PC-9 (cell line): ENCODE measurements at regions not wholly inside any gene's neighbourhood (a gene's known extent, or its start where the extent isn't known, plus 50 kb on each side); places are given as distances from the start of the nearest gene placed in this dataset.

Experiments used
- BruUV-seq: library from RNA; stranded (reverse); fragments of 400-500 nt; replicated peaks from 2 replicates; lab custom pipeline; 2021; lab: Mats Ljungman, UMichigan
- CTCF ChIA-PET: fragments of 300-600 bp; sonication (Branson Sonifier 250); formaldehyde crosslinking; loops from one replicate; lab custom pipeline; 2022; ENCODE audit warnings: antibody characterized with exemption; lab: Charles Lee
- POLR2A ChIA-PET: fragments of 300-600 bp; sonication (Branson Sonifier 250); formaldehyde crosslinking; loops from one replicate; lab custom pipeline; 2022; ENCODE audit warnings: antibody characterized with exemption; ENCODE audit not compliant: unreplicated experiment; lab: Charles Lee
- DNase-seq, 2 experiments: peaks; one replicate each; pipeline versions ENCODE4 v3.0.0 to v3.0.0-alpha.2; 2015 to 2022; ENCODE audit warnings: mixed read lengths in 1 of 2
- H2AFZ ChIP-seq: fragments of 200-600 bp; sonication (generic); 2 replicates; pipeline ENCODE4 v1.8.1; 2017; ENCODE audit warnings: antibody characterized with exemption
- H3F3A ChIP-seq: fragments of 200-600 bp; sonication (generic); 2 replicates; pipeline ENCODE4 v1.8.1; 2017; ENCODE audit warnings: antibody characterized with exemption, mild to moderate bottlenecking, low read depth; ENCODE audit not compliant: insufficient read depth
- H3K27ac ChIP-seq: fragments of 200-600 bp; sonication (generic); 2 replicates; pipeline ENCODE4 v1.6.1; 2016; ENCODE audit warnings: mixed run types
- H3K27me3 ChIP-seq: fragments of 200-600 bp; sonication (generic); 2 replicates; pipeline ENCODE4 v1.6.1; 2016; ENCODE audit warnings: low read depth, mixed run types; ENCODE audit not compliant: insufficient read depth
- H3K36me3 ChIP-seq: fragments of 200-600 bp; sonication (generic); 2 replicates; pipeline ENCODE4 v1.6.1; 2016; ENCODE audit warnings: low read depth, mixed run types
- H3K4me1 ChIP-seq: fragments of 200-600 bp; sonication (generic); replicated peaks from 2 replicates; pipeline ENCODE4 v1.6.1; 2016; ENCODE audit warnings: mixed run types; ENCODE audit not compliant: insufficient read depth
- H3K4me2 ChIP-seq: fragments of 200-600 bp; sonication (generic); 2 replicates; pipeline ENCODE4 v1.6.1; 2017; ENCODE audit warnings: mixed run types
- H3K4me3 ChIP-seq: fragments of 200-600 bp; sonication (generic); 2 replicates; pipeline ENCODE4 v1.6.1; 2016; ENCODE audit warnings: mixed run types
- H3K79me2 ChIP-seq: fragments of 200-600 bp; sonication (generic); 2 replicates; pipeline ENCODE4 v1.6.1; 2017; ENCODE audit warnings: low read depth, mixed run types
- H3K9me2 ChIP-seq: fragments of 200-600 bp; sonication (generic); 2 replicates; pipeline ENCODE4 v1.8.1; 2017; ENCODE audit warnings: mild to moderate bottlenecking; ENCODE audit not compliant: insufficient read depth
- H3K9me3 ChIP-seq: fragments of 200-600 bp; sonication (generic); 2 replicates; pipeline ENCODE4 v1.8.1; 2016; ENCODE audit warnings: low read depth; ENCODE audit not compliant: insufficient read depth
- H4K20me1 ChIP-seq: fragments of 200-600 bp; sonication (generic); 2 replicates; pipeline ENCODE4 v1.8.1; 2017; ENCODE audit not compliant: insufficient read depth
- EZH2 ChIP-seq: fragments of 200-600 bp; sonication (generic); IDR thresholded peaks from 2 replicates; pipeline ENCODE4 v1.8.0; 2017; ENCODE audit warnings: antibody characterized with exemption, low read depth
- intact Hi-C: fragments of 100-400 bp; cut with micrococcal nuclease; formaldehyde crosslinking; loops from one replicate; pipeline ENCODE4 v1.10.0; 2022; ENCODE audit not compliant: unreplicated experiment
- TF ChIP-seq, protein P1 (sequence below): fragments of 200-600 bp; sonication (generic); conservative IDR thresholded peaks from 2 replicates; pipeline ENCODE4 v1.6.1; 2017; ENCODE audit warnings: mixed run types, antibody characterized with exemption, mild to moderate bottlenecking, moderate library complexity

DNA sequence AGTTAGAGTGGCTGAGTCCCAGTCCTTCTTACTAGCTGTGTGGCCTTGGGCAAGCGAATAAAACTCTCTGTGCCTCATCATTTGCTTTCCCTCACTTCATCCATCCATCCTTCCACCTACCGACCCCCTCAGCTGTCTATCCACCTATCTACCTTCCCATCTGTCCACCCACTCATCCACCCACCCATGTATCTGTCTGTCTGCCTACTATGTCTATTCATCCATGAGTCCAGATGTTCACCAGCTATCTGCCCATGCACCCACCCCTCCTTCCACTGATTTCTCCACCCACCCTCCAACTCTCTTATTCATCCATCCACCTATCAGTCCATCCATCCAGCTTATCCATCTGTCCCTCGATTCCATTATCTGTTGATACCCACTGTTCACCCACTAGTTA is 60.4 kb upstream of the ATP2B2 start:
- BruUV-seq: no TSS peak
- H3K36me3 ChIP-seq: no peaks in the 10 kb centered on the region
- H3K9me3 ChIP-seq: no peaks in the 10 kb centered on the region
- peaks cover 66% of the 10 kb centered on the region for H3K27me3 ChIP-seq
- intact Hi-C loops: no loop called here
- no peak overlapping the region for H3K4me2 ChIP-seq
- H3K79me2 ChIP-seq: no peaks in the 10 kb centered on the region
- DNase-seq: no peak
- no peak overlapping the region for H3K27ac ChIP-seq
- TF ChIP-seq, protein P1, sequence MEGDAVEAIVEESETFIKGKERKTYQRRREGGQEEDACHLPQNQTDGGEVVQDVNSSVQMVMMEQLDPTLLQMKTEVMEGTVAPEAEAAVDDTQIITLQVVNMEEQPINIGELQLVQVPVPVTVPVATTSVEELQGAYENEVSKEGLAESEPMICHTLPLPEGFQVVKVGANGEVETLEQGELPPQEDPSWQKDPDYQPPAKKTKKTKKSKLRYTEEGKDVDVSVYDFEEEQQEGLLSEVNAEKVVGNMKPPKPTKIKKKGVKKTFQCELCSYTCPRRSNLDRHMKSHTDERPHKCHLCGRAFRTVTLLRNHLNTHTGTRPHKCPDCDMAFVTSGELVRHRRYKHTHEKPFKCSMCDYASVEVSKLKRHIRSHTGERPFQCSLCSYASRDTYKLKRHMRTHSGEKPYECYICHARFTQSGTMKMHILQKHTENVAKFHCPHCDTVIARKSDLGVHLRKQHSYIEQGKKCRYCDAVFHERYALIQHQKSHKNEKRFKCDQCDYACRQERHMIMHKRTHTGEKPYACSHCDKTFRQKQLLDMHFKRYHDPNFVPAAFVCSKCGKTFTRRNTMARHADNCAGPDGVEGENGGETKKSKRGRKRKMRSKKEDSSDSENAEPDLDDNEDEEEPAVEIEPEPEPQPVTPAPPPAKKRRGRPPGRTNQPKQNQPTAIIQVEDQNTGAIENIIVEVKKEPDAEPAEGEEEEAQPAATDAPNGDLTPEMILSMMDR: no peak
- TF ChIP-seq EZH2: no peak
- no peak overlapping the region for H3K4me3 ChIP-seq
- no peaks in the 10 kb centered on the region for H4K20me1 ChIP-seq
- no peaks in the 10 kb centered on the region for H3F3A ChIP-seq
- POLR2A ChIA-PET: no interaction called here
- no peak overlapping the region for H2AFZ ChIP-seq
- H3K4me1 ChIP-seq: no peaks in the 10 kb centered on the region
- CTCF ChIA-PET: no interaction called here
- no peaks in the 10 kb centered on the region for H3K9me2 ChIP-seq

DNA sequence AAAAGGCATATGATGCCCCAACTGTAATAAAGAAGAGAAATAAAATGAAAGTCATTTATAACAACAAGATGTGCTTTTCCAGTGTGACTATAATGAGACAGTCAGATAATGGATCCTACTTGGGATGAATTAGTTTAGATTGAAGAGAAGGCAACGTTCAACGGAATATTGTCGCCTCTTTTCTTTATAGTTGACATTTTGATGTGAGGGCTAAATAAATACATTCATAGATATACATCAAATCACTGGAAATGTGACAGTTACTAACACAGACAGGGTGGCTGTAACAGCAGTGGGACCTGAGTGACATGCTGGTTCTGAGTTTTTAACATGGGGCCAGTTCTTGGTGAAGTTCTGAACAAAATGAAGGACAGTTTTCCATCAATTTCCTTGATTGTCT is 61.1 kb upstream of the ATP2B2 start:
- H3K27me3 ChIP-seq: peaks cover 66% of the 10 kb centered on the region

DNA sequence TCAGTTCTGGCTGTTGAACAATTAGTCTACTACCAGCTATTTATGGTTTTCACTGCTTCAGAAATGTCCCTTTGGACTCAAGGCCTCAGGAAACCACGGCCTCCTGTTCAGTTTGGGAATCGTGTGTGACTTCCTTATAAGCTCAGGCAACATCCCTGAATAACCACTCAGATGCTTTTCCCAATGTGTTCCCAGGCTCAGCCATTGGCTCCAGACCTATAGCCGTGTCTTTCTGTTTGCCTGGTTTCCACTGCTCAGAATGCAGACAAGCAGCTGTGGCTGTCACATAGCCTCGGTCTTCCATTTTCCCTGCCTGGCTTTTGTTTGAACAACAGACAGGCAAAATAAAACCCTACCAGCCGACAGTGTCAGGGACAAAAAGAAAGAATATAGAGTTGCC is 63.2 kb upstream of the ATP2B2 start:
- no peak overlapping the region for H3K4me2 ChIP-seq
- no peak overlapping the region for H2AFZ ChIP-seq
- no peak overlapping the region for H3K4me3 ChIP-seq
- no peaks in the 10 kb centered on the region for H4K20me1 ChIP-seq
- CTCF ChIA-PET: no interaction called here
- BruUV-seq: no TSS peak
- H3F3A ChIP-seq: no peaks in the 10 kb centered on the region
- no peak for TF ChIP-seq EZH2
- TF ChIP-seq, protein P1: no peak
- H3K4me1 ChIP-seq: no peaks in the 10 kb centered on the region
- H3K27me3 ChIP-seq: peaks cover 77% of the 10 kb centered on the region
- no peaks in the 10 kb centered on the region for H3K36me3 ChIP-seq
- POLR2A ChIA-PET: no interaction called here
- no peaks in the 10 kb centered on the region for H3K9me3 ChIP-seq
- H3K79me2 ChIP-seq: no peaks in the 10 kb centered on the region
- H3K9me2 ChIP-seq: no peaks in the 10 kb centered on the region
- H3K27ac ChIP-seq: no peak overlapping the region
- intact Hi-C loops: no loop called here
- no peak for DNase-seq

More for the DNA sequence above, 61.1 kb upstream of the ATP2B2 start:
- DNase-seq: no peak
- H3K9me2 ChIP-seq: no peaks in the 10 kb centered on the region
- H3F3A ChIP-seq: no peaks in the 10 kb centered on the region
- H3K4me1 ChIP-seq: no peaks in the 10 kb centered on the region
- no peaks in the 10 kb centered on the region for H3K79me2 ChIP-seq
- intact Hi-C loops: no loop called here
- H3K9me3 ChIP-seq: no peaks in the 10 kb centered on the region
- CTCF ChIA-PET: no interaction called here
- H3K4me2 ChIP-seq: no peak overlapping the region
- no peak overlapping the region for H3K27ac ChIP-seq
- H2AFZ ChIP-seq: no peak overlapping the region
- no TSS peak for BruUV-seq
- POLR2A ChIA-PET: no interaction called here
- H3K36me3 ChIP-seq: no peaks in the 10 kb centered on the region
- TF ChIP-seq EZH2: no peak
- H4K20me1 ChIP-seq: no peaks in the 10 kb centered on the region
- H3K4me3 ChIP-seq: no peak overlapping the region
